Left lobe of liver (tissue), 2 donors: ENCODE measurements at regions not wholly inside any gene's neighbourhood (a gene's known extent, or its start where the extent isn't known, plus 50 kb on each side); places are given as distances from the start of the nearest gene placed in this dataset.
"Not testable (repeated sequence)": the region's sequence is repeated elsewhere in the genome, so short reads cannot be mapped to it uniquely, and the experiment has no call there.

Experiments used
- ATAC-seq: fragments of 200-7000 bp; cut with Tn5 transposase; one replicate; pipeline ENCODE4 v1.9.1; 2020; ENCODE audit warnings: mild to moderate bottlenecking, moderate library complexity
- DNase-seq: peaks from one replicate; pipeline ENCODE4 v3.0.0-alpha.2; 2020; ENCODE audit warnings: low spot score
- donor health status: DM: no; HTN: no; CAD: no; lungs with moderate emphysema.
- donor health status: DM: no; HTN: yes; CAD: no.

GRCh38 chr21:18705971-18706370, 302.4 kb upstream of the TMPRSS15 start:
- DNase-seq (no peak), ATAC-seq (no peak)

GRCh38 chr21:18711662-18712061, 308.1 kb upstream of the TMPRSS15 start:
- DNase-seq (no peak), ATAC-seq (no peak)

- ATAC-seq, result no peak
- no peak for DNase-seq
Measured at GRCh38 chr21:18715606-18716005, 312.0 kb upstream of the TMPRSS15 start.

- DNase-seq (no peak), ATAC-seq (no peak)
Measured at GRCh38 chr21:18716578-18717138, 313.1 kb upstream of the TMPRSS15 start.

GRCh38 chr21:18722193-18722592, 318.6 kb upstream of the TMPRSS15 start:
- ATAC-seq, result no peak

GRCh38 chr21:18723171-18723570, 319.6 kb upstream of the TMPRSS15 start:
- no peak for DNase-seq
- ATAC-seq, result no peak

More at GRCh38 chr21:18722193-18722592, 318.6 kb upstream of the TMPRSS15 start:
- no peak for DNase-seq

- DNase-seq, result no peak
- ATAC-seq, result no peak
Measured at GRCh38 chr21:18725653-18726052, 322.1 kb upstream of the TMPRSS15 start.

GRCh38 chr21:18741954-18742353, 338.4 kb upstream of the TMPRSS15 start:
- DNase-seq (no peak), ATAC-seq (no peak)

GRCh38 chr21:18743531-18743930, 339.9 kb upstream of the TMPRSS15 start:
- ATAC-seq, result no peak
- no peak for DNase-seq

- ATAC-seq (no peak), DNase-seq (no peak)
Measured at GRCh38 chr21:18744840-18745239, 341.3 kb upstream of the TMPRSS15 start.

GRCh38 chr21:18752894-18753293, 349.3 kb upstream of the TMPRSS15 start:
- ATAC-seq, DNase-seq: not testable (repeated sequence)

GRCh38 chr21:18756272-18756671, 352.7 kb upstream of the TMPRSS15 start:
- not testable (repeated sequence) for ATAC-seq, DNase-seq

GRCh38 chr21:18759267-18759666, 355.7 kb upstream of the TMPRSS15 start:
- DNase-seq (no peak), ATAC-seq (no peak)

GRCh38 chr21:18759751-18760161, 356.2 kb upstream of the TMPRSS15 start:
- no peak for DNase-seq
- ATAC-seq, result no peak

- ATAC-seq, result no peak
- DNase-seq, result no peak
Measured at GRCh38 chr21:18760247-18760646, 356.7 kb upstream of the TMPRSS15 start.

- ATAC-seq, result no peak
- no peak for DNase-seq
Measured at GRCh38 chr21:18764720-18765119, 361.1 kb upstream of the TMPRSS15 start.

GRCh38 chr21:18769599-18769998, 366.0 kb upstream of the TMPRSS15 start:
- DNase-seq, result no peak

GRCh38 chr21:18771845-18772380, 368.3 kb upstream of the TMPRSS15 start:
- DNase-seq (no peak), ATAC-seq (no peak)

More at GRCh38 chr21:18769599-18769998, 366.0 kb upstream of the TMPRSS15 start:
- ATAC-seq, result no peak

GRCh38 chr21:18772404-18772803, 368.8 kb upstream of the TMPRSS15 start:
- no peak for DNase-seq
- no peak for ATAC-seq

- no peak for ATAC-seq
Measured at GRCh38 chr21:18772897-18773296, 369.3 kb upstream of the TMPRSS15 start.

GRCh38 chr21:18776936-18777335, 373.4 kb upstream of the TMPRSS15 start:
- no peak for DNase-seq
- no peak for ATAC-seq

More at GRCh38 chr21:18772897-18773296, 369.3 kb upstream of the TMPRSS15 start:
- no peak for DNase-seq

- DNase-seq (no peak), ATAC-seq (no peak)
Measured at GRCh38 chr21:18782721-18783120, 379.1 kb upstream of the TMPRSS15 start.

- DNase-seq, result no peak
Measured at GRCh38 chr21:18801468-18801867, 397.9 kb upstream of the TMPRSS15 start.

More at GRCh38 chr21:18801468-18801867, 397.9 kb upstream of the TMPRSS15 start:
- ATAC-seq, result no peak
